HEK293T (cell line): ENCODE measurements at regions not wholly inside any gene's neighbourhood (a gene's known extent, or its start where the extent isn't known, plus 50 kb on each side); places are given as distances from the start of the nearest gene placed in this dataset.

ENCODE experiments used
- ARNT ChIP-seq: fragments of 450-650 bp; IDR thresholded peaks from 2 replicates; pipeline ENCODE4 v1.6.1; 2017; ENCODE audit warnings: mild to moderate bottlenecking
- BHLHE40 ChIP-seq: fragments of 450-650 bp; IDR thresholded peaks from 2 replicates; pipeline ENCODE4 v1.6.1; 2016; ENCODE audit warnings: mild to moderate bottlenecking, moderate library complexity, borderline replicate concordance
- ELF4 ChIP-seq: fragments of 450-650 bp; IDR thresholded peaks from 2 replicates; pipeline ENCODE4 v1.6.1; 2017; ENCODE audit warnings: antibody characterized with exemption
- FOXK2 ChIP-seq: fragments of 450-650 bp; IDR thresholded peaks from 2 replicates; pipeline ENCODE4 v1.6.1; 2016; ENCODE audit warnings: mild to moderate bottlenecking
- FOXM1 ChIP-seq: fragments of 450-650 bp; IDR thresholded peaks from 2 replicates; pipeline ENCODE4 v1.6.1; 2017; ENCODE audit warnings: mild to moderate bottlenecking, borderline replicate concordance
- L3MBTL2 ChIP-seq: fragments of 450-650 bp; conservative IDR thresholded peaks from 2 replicates; pipeline ENCODE4 v1.6.1; 2016; ENCODE audit warnings: mild to moderate bottlenecking
- SP1 ChIP-seq: fragments of 450-650 bp; IDR thresholded peaks from 2 replicates; pipeline ENCODE4 v1.6.1; 2017
- SUZ12 ChIP-seq: fragments of 450-650 bp; IDR thresholded peaks from 2 replicates; pipeline ENCODE4 v1.6.1; 2016; ENCODE audit warnings: mild to moderate bottlenecking

- no peak for TF ChIP-seq SP1
- no peak for TF ChIP-seq L3MBTL2
- TF ChIP-seq FOXM1: no peak
- TF ChIP-seq SUZ12: no peak
- TF ChIP-seq ELF4: no peak
- no peak for TF ChIP-seq FOXK2
- no peak for TF ChIP-seq ARNT
- no peak for TF ChIP-seq BHLHE40
These were observed 248.0 kb upstream of the CNTN3 start for GRCh38 chr3:74862476-74862875.
